IMR-90 (cell line): ENCODE measurements at regions not wholly inside any gene's neighbourhood (a gene's known extent, or its start where the extent isn't known, plus 50 kb on each side); places are given as distances from the start of the nearest gene placed in this dataset.

Source experiments
- ATAC-seq: fragments of 200-7000 bp; cut with Tn5 transposase; 2 replicates; pipeline ENCODE4 v1.9.1; 2020; ENCODE audit warnings: low read depth, mild to moderate bottlenecking, moderate library complexity
- BruUV-seq: library from RNA; stranded (reverse); fragments of 400-500 nt; replicated peaks from 2 replicates; lab custom pipeline; 2021; lab: Mats Ljungman, UMichigan
- CTCF ChIA-PET: fragments of 300-600 bp; formaldehyde crosslinking; extraction: SDS; loops from one replicate; lab custom pipeline; 2021; ENCODE audit warnings: antibody characterized with exemption; lab: Yijun Ruan, JAX
- POLR2A ChIA-PET: fragments of 300-600 bp; sonication (Branson Sonifier 250); formaldehyde crosslinking; loops from one replicate; lab custom pipeline; 2022; ENCODE audit warnings: antibody characterized with exemption; ENCODE audit not compliant: unreplicated experiment; lab: Charles Lee
- DNase-seq: peaks from one replicate; pipeline ENCODE4 v3.0.0; 2013
- H2AFZ ChIP-seq: replicated peaks from 2 replicates; pipeline ENCODE3; 2013; ENCODE audit warnings: low read length, mild to moderate bottlenecking; ENCODE audit not compliant: poor library complexity
- H2AK5ac ChIP-seq: 2 replicates; pipeline ENCODE4 v1.6.1; 2013; ENCODE audit warnings: low read depth, low read length, inconsistent platforms
- H2AK9ac ChIP-seq: replicated peaks from 2 replicates; pipeline ENCODE3; 2013; ENCODE audit warnings: mild to moderate bottlenecking, low read depth, low read length, moderate library complexity; ENCODE audit not compliant: poor library complexity
- H2BK120ac ChIP-seq: 2 replicates; pipeline ENCODE4 v1.6.1; 2013; ENCODE audit warnings: low read depth, low read length, inconsistent platforms
- H2BK15ac ChIP-seq: 3 replicates; pipeline ENCODE4 v1.6.1; 2013; ENCODE audit warnings: low read depth, low read length, inconsistent platforms
- H2BK20ac ChIP-seq: 2 replicates; pipeline ENCODE4 v1.6.1; 2013; ENCODE audit warnings: low read depth, mild to moderate bottlenecking, inconsistent platforms, low read length, moderate library complexity
- H2BK5ac ChIP-seq: 2 replicates; pipeline ENCODE4 v1.6.1; 2013; ENCODE audit warnings: mild to moderate bottlenecking, low read depth, low read length, inconsistent platforms; ENCODE audit not compliant: poor library complexity, severe bottlenecking
- H3K14ac ChIP-seq: replicated peaks from 2 replicates; pipeline ENCODE4 v1.6.1; 2013; ENCODE audit warnings: low read depth, low read length, inconsistent platforms
- H3K18ac ChIP-seq: 2 replicates; pipeline ENCODE4 v1.6.1; 2013; ENCODE audit warnings: low read depth, low read length, control low read depth
- H3K23ac ChIP-seq: 2 replicates; pipeline ENCODE4 v1.6.1; 2013; ENCODE audit warnings: low read depth, low read length, inconsistent platforms
- H3K27ac ChIP-seq: 2 replicates; pipeline ENCODE4 v1.5.1; 2013; ENCODE audit warnings: mild to moderate bottlenecking, control low read depth, low read length; ENCODE audit not compliant: insufficient read depth
- H3K27me3 ChIP-seq: 2 replicates; pipeline ENCODE4 v1.6.1; 2013; ENCODE audit warnings: low read length; ENCODE audit not compliant: control insufficient read depth, insufficient read depth
- H3K36me3 ChIP-seq: 2 replicates; pipeline ENCODE4 v1.6.1; 2013; ENCODE audit warnings: low read length, mixed read lengths; ENCODE audit not compliant: control insufficient read depth, insufficient read depth
- H3K4ac ChIP-seq: 2 replicates; pipeline ENCODE4 v1.6.1; 2013; ENCODE audit warnings: low read depth, low read length, inconsistent platforms
- H3K4me1 ChIP-seq: 2 replicates; pipeline ENCODE4 v1.6.1; 2013; ENCODE audit warnings: low read length, mixed read lengths; ENCODE audit not compliant: control insufficient read depth, insufficient read depth
- H3K4me2 ChIP-seq: 2 replicates; pipeline ENCODE4 v1.6.1; 2013; ENCODE audit warnings: low read depth, mild to moderate bottlenecking, control low read depth, low read length, moderate library complexity
- H3K4me3 ChIP-seq: 2 replicates; pipeline ENCODE4 v1.5.1; 2013; ENCODE audit warnings: low read depth, mild to moderate bottlenecking, control low read depth, low read length, moderate library complexity; ENCODE audit not compliant: insufficient read depth
- H3K56ac ChIP-seq: 2 replicates; pipeline ENCODE4 v1.6.1; 2013; ENCODE audit warnings: low read length, inconsistent platforms; ENCODE audit not compliant: insufficient read depth; ENCODE audit errors: extremely low read depth
- H3K79me1 ChIP-seq, 2 experiments: 2 replicates each; pipeline ENCODE4 v1.6.1; 2013; ENCODE audit warnings: low read length in 2 of 2, inconsistent platforms in 1 of 2, low read depth in 1 of 2
- H3K9ac ChIP-seq: 2 replicates; pipeline ENCODE4 v1.6.1; 2013; ENCODE audit warnings: low read depth, low read length, control low read depth
- H3K9me1 ChIP-seq: 2 replicates; pipeline ENCODE4 v1.6.1; 2013; ENCODE audit warnings: low read length, inconsistent platforms; ENCODE audit not compliant: insufficient read depth
- H3K9me3 ChIP-seq: 2 replicates; pipeline ENCODE4 v1.6.1; 2013; ENCODE audit warnings: low read length; ENCODE audit not compliant: control insufficient read depth, insufficient read depth
- H4K20me1 ChIP-seq: 2 replicates; pipeline ENCODE4 v1.6.1; 2013; ENCODE audit warnings: low read length, inconsistent platforms; ENCODE audit not compliant: insufficient read depth
- H4K5ac ChIP-seq: 2 replicates; pipeline ENCODE4 v1.6.1; 2013; ENCODE audit warnings: mild to moderate bottlenecking, low read depth, low read length, control low read depth
- H4K8ac ChIP-seq, 2 experiments: 2 replicates each; pipeline ENCODE4 v1.6.1; 2013; ENCODE audit warnings: low read depth in 2 of 2, low read length in 2 of 2, control low read depth in 1 of 2, inconsistent platforms in 1 of 2
- H4K91ac ChIP-seq: 2 replicates; pipeline ENCODE4 v1.6.1; 2013; ENCODE audit warnings: low read depth, low read length, inconsistent platforms; ENCODE audit not compliant: insufficient read depth
- BHLHE40 ChIP-seq: fragments of 150-350 bp; IDR thresholded peaks from 2 replicates; pipeline ENCODE4 v1.6.1; 2016; ENCODE audit warnings: mild to moderate bottlenecking, low read depth, low read length
- CHD1 ChIP-seq: IDR thresholded peaks from 2 replicates; pipeline ENCODE4 v1.6.1; 2012; ENCODE audit warnings: low read depth, low read length, improper control_type of control experiment
- FOS ChIP-seq: fragments of 150-350 bp; IDR thresholded peaks from 2 replicates; pipeline ENCODE4 v1.6.1; 2016; ENCODE audit warnings: low read depth, low read length
- MAFK ChIP-seq: IDR thresholded peaks from 2 replicates; pipeline ENCODE4 v1.6.1; 2012; ENCODE audit warnings: low read depth, low read length, improper control_type of control experiment
- MAZ ChIP-seq: IDR thresholded peaks from 2 replicates; pipeline ENCODE4 v1.6.1; 2012; ENCODE audit warnings: low read depth, mild to moderate bottlenecking, low read length, improper control_type of control experiment, moderate library complexity, borderline replicate concordance
- POLR2A ChIP-seq: IDR thresholded peaks from 2 replicates; pipeline ENCODE4 v1.6.1; 2012; ENCODE audit warnings: mild to moderate bottlenecking, low read depth, low read length
- RAD21 ChIP-seq: IDR thresholded peaks from 2 replicates; pipeline ENCODE4 v1.6.1; 2012; ENCODE audit warnings: low read length, improper control_type of control experiment
- RCOR1 ChIP-seq: IDR thresholded peaks from 2 replicates; pipeline ENCODE4 v1.6.1; 2012; ENCODE audit warnings: mild to moderate bottlenecking, low read length, improper control_type of control experiment; ENCODE audit not compliant: insufficient replicate concordance
- RFX5 ChIP-seq: IDR thresholded peaks from 2 replicates; pipeline ENCODE4 v1.8.0; 2012; ENCODE audit warnings: low read depth, mild to moderate bottlenecking, low read length, moderate library complexity
- SMC3 ChIP-seq: fragments of 150-350 bp; IDR thresholded peaks from 2 replicates; pipeline ENCODE4 v1.6.1; 2016; ENCODE audit warnings: low read depth, mild to moderate bottlenecking, antibody characterized with exemption, low read length, moderate library complexity
- dilution Hi-C: fragments of 300-500 bp; cut with HindIII; formaldehyde crosslinking; loops from one replicate; pipeline ENCODE4 v1.14.3; 2018; ENCODE audit warnings: low sequenced_read_pairs; ENCODE audit not compliant: unreplicated experiment
- in situ Hi-C: fragments of 300-500 bp; cut with MboI; formaldehyde crosslinking; loops from 3 replicates; pipeline ENCODE4 v1.14.3; 2019; ENCODE audit warnings: low sequenced_read_pairs, inconsistent platforms, mixed read lengths
- intact Hi-C: fragments of 100-400 bp; cut with micrococcal nuclease; formaldehyde crosslinking; loops from 2 replicates; pipeline ENCODE4 v1.10.0; 2022
- TF ChIP-seq, protein P1 (sequence below): fragments of 150-350 bp; IDR thresholded peaks from 2 replicates; pipeline ENCODE4 v1.6.1; 2016; ENCODE audit warnings: low read depth, mild to moderate bottlenecking, low read length, moderate library complexity, borderline replicate concordance
- TF ChIP-seq, protein P2 (sequence below): conservative IDR thresholded peaks from 2 replicates; pipeline ENCODE4 v1.5.1; 2012; ENCODE audit warnings: mild to moderate bottlenecking, low read depth, low read length, improper control_type of control experiment

DNA sequence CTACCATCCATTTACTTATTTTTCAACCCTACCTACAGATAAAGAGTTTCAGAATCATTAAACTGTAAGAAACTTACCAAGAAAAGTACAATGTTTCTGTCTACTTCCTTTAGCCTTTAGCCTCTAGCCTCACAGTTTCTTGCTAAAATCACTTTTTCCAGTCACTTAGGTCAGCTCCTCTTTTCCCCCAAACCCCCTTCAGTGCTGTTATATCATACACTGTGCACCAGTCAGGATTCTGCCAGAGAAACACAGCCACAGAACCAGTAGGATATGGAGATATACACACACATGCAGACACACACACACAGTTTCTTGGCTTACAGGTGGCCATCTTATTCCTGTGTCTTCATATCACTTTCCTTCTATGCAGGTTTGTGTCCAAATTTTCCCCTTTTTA is 139.9 kb upstream of the LIPC start:
- H2AK9ac ChIP-seq: no peak overlapping the region
- no peak overlapping the region for H3K4me2 ChIP-seq
- H3K56ac ChIP-seq: no peak overlapping the region
- H3K4me3 ChIP-seq: no peak overlapping the region
- no peak for TF ChIP-seq POLR2A
- no peak for TF ChIP-seq BHLHE40
- no peak for TF ChIP-seq SMC3
- TF ChIP-seq RFX5: no peak
- no peak for TF ChIP-seq RCOR1
- TF ChIP-seq MAFK: no peak
- TF ChIP-seq RAD21: no peak
- TF ChIP-seq, protein P1, sequence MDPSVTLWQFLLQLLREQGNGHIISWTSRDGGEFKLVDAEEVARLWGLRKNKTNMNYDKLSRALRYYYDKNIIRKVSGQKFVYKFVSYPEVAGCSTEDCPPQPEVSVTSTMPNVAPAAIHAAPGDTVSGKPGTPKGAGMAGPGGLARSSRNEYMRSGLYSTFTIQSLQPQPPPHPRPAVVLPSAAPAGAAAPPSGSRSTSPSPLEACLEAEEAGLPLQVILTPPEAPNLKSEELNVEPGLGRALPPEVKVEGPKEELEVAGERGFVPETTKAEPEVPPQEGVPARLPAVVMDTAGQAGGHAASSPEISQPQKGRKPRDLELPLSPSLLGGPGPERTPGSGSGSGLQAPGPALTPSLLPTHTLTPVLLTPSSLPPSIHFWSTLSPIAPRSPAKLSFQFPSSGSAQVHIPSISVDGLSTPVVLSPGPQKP: no peak
- TF ChIP-seq CHD1: no peak
- TF ChIP-seq FOS: no peak
- TF ChIP-seq, protein P2, sequence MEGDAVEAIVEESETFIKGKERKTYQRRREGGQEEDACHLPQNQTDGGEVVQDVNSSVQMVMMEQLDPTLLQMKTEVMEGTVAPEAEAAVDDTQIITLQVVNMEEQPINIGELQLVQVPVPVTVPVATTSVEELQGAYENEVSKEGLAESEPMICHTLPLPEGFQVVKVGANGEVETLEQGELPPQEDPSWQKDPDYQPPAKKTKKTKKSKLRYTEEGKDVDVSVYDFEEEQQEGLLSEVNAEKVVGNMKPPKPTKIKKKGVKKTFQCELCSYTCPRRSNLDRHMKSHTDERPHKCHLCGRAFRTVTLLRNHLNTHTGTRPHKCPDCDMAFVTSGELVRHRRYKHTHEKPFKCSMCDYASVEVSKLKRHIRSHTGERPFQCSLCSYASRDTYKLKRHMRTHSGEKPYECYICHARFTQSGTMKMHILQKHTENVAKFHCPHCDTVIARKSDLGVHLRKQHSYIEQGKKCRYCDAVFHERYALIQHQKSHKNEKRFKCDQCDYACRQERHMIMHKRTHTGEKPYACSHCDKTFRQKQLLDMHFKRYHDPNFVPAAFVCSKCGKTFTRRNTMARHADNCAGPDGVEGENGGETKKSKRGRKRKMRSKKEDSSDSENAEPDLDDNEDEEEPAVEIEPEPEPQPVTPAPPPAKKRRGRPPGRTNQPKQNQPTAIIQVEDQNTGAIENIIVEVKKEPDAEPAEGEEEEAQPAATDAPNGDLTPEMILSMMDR: no peak
- no peak for TF ChIP-seq MAZ
- no peak overlapping the region for H3K4ac ChIP-seq
- no peaks in the 10 kb centered on the region for H3K27me3 ChIP-seq
- intact Hi-C loops (no loop called here), in situ Hi-C loops (no loop called here), dilution Hi-C loops (no loop called here)
- no peak overlapping the region for H2BK20ac ChIP-seq
- H3K14ac ChIP-seq: no peak overlapping the region
- no peak overlapping the region for H2AFZ ChIP-seq
- no peak overlapping the region for H4K5ac ChIP-seq
- no peak for ATAC-seq
- H3K27ac ChIP-seq: no peak overlapping the region
- no peak overlapping the region for H3K23ac ChIP-seq
- peaks cover 9% of the 10 kb centered on the region for H3K9me3 ChIP-seq
- no peak overlapping the region for H4K8ac ChIP-seq
- CTCF ChIA-PET: no interaction called here
- H3K4me1 ChIP-seq: no peaks in the 10 kb centered on the region
- no TSS peak for BruUV-seq
- H2BK15ac ChIP-seq: no peak overlapping the region
- H3K9me1 ChIP-seq: peaks cover 2% of the 10 kb centered on the region
- no peak overlapping the region for H2BK5ac ChIP-seq
- POLR2A ChIA-PET: no interaction called here
- H3K79me1 ChIP-seq: no peaks in the 10 kb centered on the region
- H3K36me3 ChIP-seq: no peaks in the 10 kb centered on the region
- H3K9ac ChIP-seq: no peak overlapping the region
- no peak overlapping the region for H4K91ac ChIP-seq
- DNase-seq: no peak
- H2AK5ac ChIP-seq: no peak overlapping the region
- H4K20me1 ChIP-seq: no peaks in the 10 kb centered on the region
- H3K18ac ChIP-seq: no peak overlapping the region
- H2BK120ac ChIP-seq: no peak overlapping the region
